NCI-H1436 treated with DMSO at 0.1 percent for 48 hours (cell line): ENCODE measurements at regions not wholly inside any gene's neighbourhood (a gene's known extent, or its start where the extent isn't known, plus 50 kb on each side); places are given as distances from the start of the nearest gene placed in this dataset.

ENCODE experiments used
- DNase-seq: peaks from one replicate; lab custom pipeline; 2025; lab: John Stamatoyannopoulos, UW

DNA sequence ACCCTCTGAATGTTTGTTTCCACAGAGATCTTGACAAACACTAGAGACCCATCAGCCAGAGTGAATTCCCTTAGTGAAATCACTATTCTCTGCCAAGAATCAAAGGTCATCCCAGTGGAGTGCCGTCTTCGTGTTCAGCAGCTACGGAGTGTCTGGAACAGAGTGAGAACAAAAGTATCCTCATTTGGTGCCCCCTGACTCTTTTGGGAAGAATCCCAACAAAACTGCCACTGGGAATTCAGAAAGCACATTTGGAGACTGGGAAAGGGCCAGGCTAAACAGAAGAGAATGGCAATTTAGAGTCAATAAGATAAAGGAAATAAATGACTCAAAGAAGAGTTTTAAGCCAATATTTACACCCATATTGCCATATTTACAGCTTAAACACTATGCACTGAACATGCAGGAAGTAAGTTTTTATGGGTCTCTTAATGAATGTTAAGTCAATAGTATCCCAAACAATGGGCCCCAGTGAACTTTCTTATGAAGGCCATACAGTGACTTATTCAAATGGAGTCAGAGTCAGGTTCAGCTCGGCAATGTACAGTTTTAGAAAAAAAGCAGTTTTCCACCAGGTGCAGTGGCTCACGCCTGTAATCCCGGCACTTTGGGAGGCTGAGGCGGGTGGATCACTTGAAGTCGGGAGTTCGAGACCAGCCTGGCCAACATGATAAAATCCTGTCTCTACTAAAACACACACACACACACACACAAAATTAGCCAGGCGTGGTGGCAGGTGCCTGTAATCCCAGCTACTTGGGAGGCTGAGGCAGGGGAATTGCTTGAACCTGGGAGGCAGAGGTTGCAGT lies 392.6 kb downstream of the KLF5 start:
- DNase-seq: no peak

GRCh38 chr13:73450583-73450982 lies 391.8 kb downstream of the KLF5 start:
- DNase-seq: no peak

GRCh38 chr13:73449252-73449651 lies 390.4 kb downstream of the KLF5 start:
- no peak for DNase-seq

DNA sequence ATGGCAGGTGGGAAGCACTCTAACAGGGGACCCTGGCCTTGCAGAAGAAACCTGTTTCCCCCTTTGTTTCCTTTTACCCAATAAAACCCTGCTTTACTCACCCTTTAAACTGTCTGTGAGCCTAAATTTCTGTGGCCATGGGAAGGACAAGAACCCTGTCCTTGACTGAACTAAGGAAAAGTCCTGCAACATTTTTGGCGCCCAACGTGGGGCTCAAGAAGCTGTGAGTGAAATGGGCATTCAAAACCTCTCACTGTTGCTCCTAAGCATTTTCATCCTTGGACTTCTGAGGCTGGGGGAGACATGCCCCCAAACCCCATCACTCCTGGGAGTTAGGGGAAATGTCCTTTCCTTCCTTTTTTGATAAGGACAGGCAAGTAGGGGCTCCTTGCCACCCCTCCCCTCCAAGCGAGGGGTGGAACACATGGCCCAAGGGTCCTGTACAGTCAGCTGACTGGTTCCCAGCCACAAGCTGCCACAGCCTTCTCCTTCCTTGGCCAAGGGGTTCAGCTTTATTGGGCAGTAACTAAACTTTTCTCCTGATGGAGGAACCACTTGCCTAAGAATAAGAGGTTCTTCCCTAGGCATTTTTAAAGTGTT lies 381.6 kb downstream of the KLF5 start:
- no peak for DNase-seq

GRCh38 chr13:73433890-73434289 lies 375.1 kb downstream of the KLF5 start:
- no peak for DNase-seq

DNA sequence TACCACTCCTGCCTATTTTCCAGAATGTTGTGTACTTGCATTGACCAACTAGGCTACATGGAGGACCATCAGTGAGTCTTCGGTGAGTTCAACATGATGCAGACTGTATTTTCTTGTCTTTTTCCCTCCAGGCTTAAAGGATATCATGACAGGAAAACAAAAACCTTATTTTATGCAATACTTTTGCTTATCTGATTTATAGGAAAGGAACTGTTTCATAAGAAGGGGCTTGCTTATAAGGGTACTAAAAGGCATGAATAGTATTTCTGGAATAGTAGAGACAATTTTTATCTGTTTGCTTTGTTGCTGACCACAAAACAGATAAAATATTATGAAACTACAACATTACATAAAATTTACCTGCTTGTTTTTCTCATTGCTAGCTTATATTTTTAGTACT lies 374.7 kb downstream of the KLF5 start:
- DNase-seq: no peak

DNA sequence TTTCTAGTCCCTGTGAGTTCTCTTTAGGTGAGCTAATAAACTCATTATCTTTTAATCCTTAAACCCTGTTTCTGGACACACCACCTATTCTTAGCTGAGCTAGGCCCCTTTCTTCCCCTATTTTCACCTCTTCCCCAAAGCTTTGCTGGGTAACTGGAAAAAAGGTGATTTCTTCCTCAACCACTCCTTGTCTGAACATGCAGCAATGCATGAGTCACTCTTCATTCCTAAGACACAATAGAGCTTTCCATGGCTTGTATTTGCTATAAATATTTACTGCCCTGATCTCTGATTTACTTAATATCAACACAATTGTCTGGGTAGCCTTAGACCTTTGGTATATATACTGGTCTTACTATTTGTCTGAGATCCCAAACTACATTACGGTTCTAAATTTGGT lies 370.9 kb downstream of the KLF5 start:
- no peak for DNase-seq

- DNase-seq: no peak
Observed at GRCh38 chr13:73428706-73429105, 369.9 kb downstream of the KLF5 start.

DNA sequence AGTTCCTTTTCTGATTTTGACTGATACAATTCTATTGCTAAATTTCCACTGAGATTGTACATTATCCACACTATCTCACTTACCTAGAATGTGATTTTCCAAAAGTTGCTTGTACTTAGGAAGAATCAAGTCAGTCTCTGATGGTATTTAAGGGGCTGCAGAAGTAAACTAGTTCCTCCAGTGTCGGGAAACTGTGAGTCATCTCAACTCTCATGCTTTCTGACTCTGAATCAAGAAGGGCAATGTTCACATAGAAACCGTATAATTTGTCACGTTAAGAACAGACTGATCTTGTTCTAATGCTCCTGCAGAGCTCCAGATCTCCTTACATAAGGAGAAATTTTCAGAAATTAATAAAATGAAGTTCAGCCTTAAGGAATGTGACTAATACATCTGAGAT lies 369.3 kb downstream of the KLF5 start:
- no peak for DNase-seq

DNA sequence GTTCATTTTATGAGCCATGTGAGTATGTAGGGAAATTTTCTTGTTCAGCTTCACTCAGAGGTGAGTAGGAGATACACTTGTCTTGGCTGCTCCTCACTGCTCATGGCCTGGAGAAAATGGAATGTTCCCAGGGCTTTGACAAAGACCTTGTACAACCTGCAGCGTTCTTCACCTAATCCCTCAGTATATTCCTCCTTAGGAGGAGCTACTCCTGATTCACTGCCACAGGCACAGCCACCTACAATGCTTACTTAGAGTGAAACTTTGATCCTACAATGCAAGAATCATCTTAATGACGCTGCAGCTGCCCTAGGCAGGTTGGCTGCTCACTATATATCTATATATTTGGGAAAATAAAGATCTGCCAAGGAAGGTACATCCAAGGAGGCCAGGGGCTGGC lies 364.2 kb downstream of the KLF5 start:
- DNase-seq: no peak

DNA sequence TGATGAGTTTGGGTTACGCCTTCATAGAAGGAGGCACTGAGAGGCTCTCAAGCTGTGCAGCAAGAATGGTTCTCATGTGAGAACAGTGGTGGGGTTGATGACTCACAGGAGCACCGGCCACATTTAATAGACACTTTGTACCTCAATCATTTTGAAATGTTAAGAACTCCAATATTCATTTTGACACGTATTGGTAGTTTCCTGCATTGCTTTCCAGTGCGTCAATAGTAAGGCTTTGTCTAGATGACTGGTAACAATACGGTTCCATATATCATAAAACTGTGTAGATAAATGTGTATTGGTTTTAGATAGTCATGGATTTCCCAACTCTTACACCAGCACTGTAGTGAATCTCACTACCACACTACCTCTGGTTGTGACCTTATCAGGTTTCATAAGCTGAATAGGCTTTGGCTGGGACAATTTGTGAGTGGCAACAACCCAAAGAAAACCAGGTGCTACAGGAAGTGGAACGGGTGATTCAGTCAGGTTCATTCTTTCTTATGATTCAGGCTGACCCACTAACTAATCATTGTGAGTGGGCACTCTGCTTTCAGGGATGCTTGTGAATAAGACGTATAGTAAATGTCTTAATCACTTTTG lies 362.6 kb downstream of the KLF5 start:
- no peak for DNase-seq

DNA sequence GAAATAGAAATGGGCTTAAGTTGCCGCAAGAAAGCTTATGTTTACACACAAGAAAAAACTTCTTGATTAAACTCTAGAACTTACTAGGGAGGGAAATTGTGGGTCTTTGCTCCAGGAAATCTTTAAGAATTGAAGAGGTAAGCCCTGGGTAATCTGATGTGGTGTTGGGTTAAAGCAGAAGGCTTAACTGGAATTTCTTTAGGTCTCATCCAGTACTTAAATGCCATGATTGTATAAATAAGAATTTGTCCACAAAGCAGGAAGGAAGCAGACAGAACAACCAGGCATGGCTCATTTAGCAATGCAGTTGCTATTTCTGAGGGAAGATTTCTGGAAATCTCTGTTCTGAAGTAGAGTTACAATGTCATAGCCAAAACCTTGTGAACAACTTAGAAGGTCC lies 360.4 kb downstream of the KLF5 start:
- DNase-seq: no peak

GRCh38 chr13:73417012-73417615 lies 358.3 kb downstream of the KLF5 start:
- DNase-seq: no peak

DNA sequence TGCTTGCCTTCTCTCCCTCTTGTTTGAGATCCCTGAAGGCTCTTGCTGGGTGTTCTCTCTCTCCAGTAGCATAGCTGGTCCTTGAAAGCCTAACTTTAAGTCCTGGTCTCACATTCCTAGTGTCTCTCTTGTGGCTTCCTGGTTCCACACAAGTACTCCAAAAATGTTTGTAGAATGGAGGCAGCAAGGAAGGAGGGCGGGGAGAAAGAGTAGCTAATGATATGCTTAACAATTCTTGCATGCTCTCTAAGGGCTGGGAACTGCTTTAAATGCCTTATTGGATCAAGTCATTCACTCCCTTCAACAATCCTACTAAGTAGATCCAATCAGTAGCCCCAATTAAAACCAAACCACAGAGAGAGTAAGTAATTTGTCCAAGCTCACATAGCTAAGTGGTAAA lies 357.3 kb downstream of the KLF5 start:
- no peak for DNase-seq

DNA sequence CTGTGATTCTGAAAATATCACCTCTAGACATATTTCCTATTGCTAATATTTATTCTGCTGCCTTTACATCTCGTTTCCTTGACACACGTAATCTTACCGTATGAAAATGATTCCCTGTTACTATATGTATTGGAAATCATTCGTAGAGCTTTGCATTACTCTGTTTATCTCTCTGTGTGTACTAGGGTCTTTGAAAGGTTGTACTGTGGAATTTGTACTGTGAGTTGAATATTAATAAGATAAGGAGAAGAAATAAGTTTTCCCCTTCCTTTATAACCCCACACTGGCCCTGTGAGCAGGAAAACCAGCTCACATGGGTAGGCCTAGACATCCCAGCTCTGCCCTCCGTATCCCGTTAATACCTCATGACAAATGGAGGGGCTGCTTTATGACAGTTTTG lies 354.9 kb downstream of the KLF5 start:
- DNase-seq: no peak

GRCh38 chr13:73412933-73413332 lies 354.1 kb downstream of the KLF5 start:
- DNase-seq: no peak

- peak; percentile 58 for DNase-seq
Observed at GRCh38 chr13:73411067-73411809, 352.4 kb downstream of the KLF5 start.

- DNase-seq: no peak
Observed at GRCh38 chr13:73406454-73406853, 347.6 kb downstream of the KLF5 start.

DNA sequence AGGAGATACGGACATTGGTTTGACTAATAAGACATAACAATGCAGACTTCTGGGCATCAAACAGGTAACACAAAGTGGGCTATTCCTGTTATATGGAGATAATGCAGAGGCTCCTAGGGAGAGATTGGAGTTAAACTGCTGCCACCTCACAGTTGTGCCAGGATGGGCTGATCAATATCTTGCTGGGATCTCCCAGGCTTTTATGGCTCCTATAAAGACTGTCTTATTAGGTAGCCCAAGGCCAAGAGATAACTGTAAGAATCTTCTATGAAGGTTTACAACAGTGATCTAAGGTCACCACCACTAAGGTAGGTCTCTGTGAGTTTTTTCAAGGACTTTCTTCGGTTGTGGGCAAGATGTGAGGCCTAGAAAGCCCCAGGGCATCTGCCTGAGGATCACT lies 345.8 kb downstream of the KLF5 start:
- no peak for DNase-seq

DNA sequence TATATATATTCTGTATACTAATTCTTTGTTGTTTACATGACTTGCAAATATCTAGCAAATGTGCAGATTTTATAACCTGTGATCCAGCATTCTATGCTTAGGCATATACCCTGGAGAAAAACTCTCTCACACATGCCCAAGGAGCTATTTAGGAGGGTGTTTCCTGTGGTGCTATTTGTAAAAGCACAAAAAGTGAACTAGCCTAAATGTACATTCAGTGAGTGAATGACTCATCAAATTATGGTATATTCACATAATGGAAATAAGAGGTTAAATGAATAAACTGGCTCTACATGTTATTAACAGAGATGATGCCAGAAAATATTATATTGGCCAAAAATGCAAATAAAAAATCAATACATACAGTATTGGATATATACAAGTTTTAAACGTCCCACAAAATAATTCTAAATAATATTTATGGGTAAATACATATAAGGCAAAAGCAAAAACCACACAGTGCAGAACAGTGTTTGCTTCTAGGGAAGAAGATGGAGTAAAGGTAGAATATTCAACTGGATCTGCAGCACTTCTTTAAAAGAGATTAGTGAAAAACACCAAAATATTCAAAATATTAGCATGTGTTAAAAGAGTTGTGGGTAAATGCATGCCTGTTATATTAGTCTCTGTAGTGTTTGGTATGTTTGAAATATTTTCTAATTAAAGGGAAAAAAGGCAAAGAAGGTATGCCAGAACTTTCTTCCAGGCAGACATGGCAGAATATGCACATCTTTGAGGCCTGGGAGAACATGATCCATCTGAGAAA lies 344.7 kb downstream of the KLF5 start:
- DNase-seq: no peak

DNA sequence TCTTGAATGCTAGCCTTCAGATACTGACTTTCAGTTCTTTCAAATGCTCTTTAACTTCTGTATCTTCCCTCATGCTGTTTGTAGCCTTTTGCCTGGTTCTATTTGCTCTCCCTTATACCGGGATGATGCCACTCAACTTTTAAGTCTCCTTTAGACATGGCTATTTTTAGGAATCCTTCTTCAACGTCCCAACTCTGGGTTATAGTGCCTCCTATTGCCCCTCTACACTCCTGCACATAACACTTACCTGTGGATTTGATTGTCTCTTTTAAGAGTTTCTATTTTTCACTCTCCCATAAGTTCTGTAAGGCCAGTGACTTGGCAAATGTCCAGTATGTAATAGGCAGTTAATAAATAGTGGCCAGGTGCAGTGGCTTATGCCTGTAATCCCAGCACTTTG lies 343.0 kb downstream of the KLF5 start:
- DNase-seq: no peak
